DMS 273 (cell line): ENCODE measurements at regions not wholly inside any gene's neighbourhood (a gene's known extent, or its start where the extent isn't known, plus 50 kb on each side); places are given as distances from the start of the nearest gene placed in this dataset.
A peak's percentile ranks its signal among the peaks of the same experiment; 100 is the strongest.
"Not testable (repeated sequence)": the region's sequence is repeated elsewhere in the genome, so short reads cannot be mapped to it uniquely, and the experiment has no call there.

Experiments
- DNase-seq: peaks from one replicate; lab custom pipeline; 2025; ENCODE audit not compliant: unreplicated experiment; lab: John Stamatoyannopoulos, UW

GRCh38 chr4:155592179-155592937 is 74.3 kb upstream of the GUCY1A1 start:
- DNase-seq: peak; percentile 12

- no peak for DNase-seq
Observed at GRCh38 chr4:155591738-155592143, 74.9 kb upstream of the GUCY1A1 start.

GRCh38 chr4:155590796-155591585 is 75.7 kb upstream of the GUCY1A1 start:
- DNase-seq: no peak

- DNase-seq: no peak
Observed at GRCh38 chr4:155588437-155588836, 78.2 kb upstream of the GUCY1A1 start.

GRCh38 chr4:155587766-155588165 is 78.9 kb upstream of the GUCY1A1 start:
- no peak for DNase-seq

- DNase-seq: peak; percentile 40
Observed at GRCh38 chr4:155582971-155583437, 83.6 kb upstream of the GUCY1A1 start.

GRCh38 chr4:155582041-155582440 is 84.6 kb upstream of the GUCY1A1 start:
- peak; percentile 59 for DNase-seq

- DNase-seq: no peak
Observed at GRCh38 chr4:155578726-155579370, 87.8 kb upstream of the GUCY1A1 start.

GRCh38 chr4:155578219-155578618 is 88.4 kb upstream of the GUCY1A1 start:
- no peak for DNase-seq

GRCh38 chr4:155574329-155574728 is 92.3 kb upstream of the GUCY1A1 start:
- DNase-seq: not testable (repeated sequence)

- DNase-seq: no peak
Observed at GRCh38 chr4:155573126-155573525, 93.5 kb upstream of the GUCY1A1 start.

GRCh38 chr4:155572106-155572703 is 94.4 kb upstream of the GUCY1A1 start:
- no peak for DNase-seq

- DNase-seq: peak; percentile 6
Observed at GRCh38 chr4:155571184-155571944, 95.3 kb upstream of the GUCY1A1 start.

- no peak for DNase-seq
Observed at GRCh38 chr4:155570661-155571060, 96.0 kb upstream of the GUCY1A1 start.

- DNase-seq: no peak
Observed at GRCh38 chr4:155569960-155570515, 96.6 kb upstream of the GUCY1A1 start.

GRCh38 chr4:155569471-155569870 is 97.2 kb upstream of the GUCY1A1 start:
- no peak for DNase-seq

GRCh38 chr4:155568641-155569220 is 97.9 kb upstream of the GUCY1A1 start:
- peak; percentile 31 for DNase-seq

GRCh38 chr4:155566354-155566753 is 100.3 kb upstream of the GUCY1A1 start:
- no peak for DNase-seq

- no peak for DNase-seq
Observed at GRCh38 chr4:155565776-155566175, 100.9 kb upstream of the GUCY1A1 start.

- no peak for DNase-seq
Observed at GRCh38 chr4:155565330-155565729, 101.3 kb upstream of the GUCY1A1 start.
